ENCODE measurements at regions not wholly inside any gene's neighbourhood (a gene's known extent, or its start where the extent isn't known, plus 50 kb on each side); places are given as distances from the start of the nearest gene placed in this dataset.

- TF ChIP-seq CTCF (IDR thresholded peaks at IDR 0.05) (no peak), POLR2A (IDR thresholded peaks at IDR 0.05) (no peak), EP300 (IDR thresholded peaks at IDR 0.05) (no peak)
Measured at GRCh38 chr1:109815809-109816174, 52.1 kb upstream of the EPS8L3 start.

All from tibial nerve (tissue), 4 donors.